Breast epithelium (tissue), 4 donors: ENCODE measurements at regions not wholly inside any gene's neighbourhood (a gene's known extent, or its start where the extent isn't known, plus 50 kb on each side); places are given as distances from the start of the nearest gene placed in this dataset.

Experiments used
- DNase-seq, 2 donors: peaks; one replicate each; pipeline ENCODE4 v3.0.0-alpha.2; 2019; ENCODE audit warnings: low spot score in 2 of 2
- H3K27ac ChIP-seq, 2 donors: fragments of 200-600 bp; sonication (generic) in 1 of 2; one replicate each; pipeline ENCODE4 v1.5.1; 2016 to 2019; ENCODE audit warnings: mild to moderate bottlenecking in 1 of 2
- H3K27me3 ChIP-seq, 2 donors: fragments of 200-600 bp; sonication (generic) in 1 of 2; one replicate each; pipeline versions ENCODE4 v1.5.1 to v1.6.0; 2017 to 2019; ENCODE audit warnings: control low read depth in 1 of 2, mild to moderate bottlenecking in 1 of 2
- H3K36me3 ChIP-seq: fragments of 200-600 bp; one replicate; pipeline ENCODE4 v1.5.1; 2019
- H3K4me1 ChIP-seq, 2 donors: fragments of 200-600 bp; sonication (generic); one replicate each; pipeline ENCODE4 v1.5.1; 2016 to 2019; ENCODE audit warnings: control low read depth in 1 of 2
- H3K4me3 ChIP-seq, 3 donors: fragments of 200-600 bp; sonication (generic); 1 replicate in 2 of 3; 2 replicates in 1 of 3; pipeline ENCODE4 v1.5.1; 2016 to 2019; ENCODE audit warnings: mild to moderate bottlenecking in 3 of 3, moderate library complexity in 2 of 3
- H3K9me3 ChIP-seq, 2 donors: fragments of 200-600 bp; sonication (generic) in 1 of 2; one replicate each; pipeline ENCODE4 v1.5.1; 2016 to 2019; ENCODE audit warnings: control low read depth in 1 of 2
- POLR2A ChIP-seq: fragments of 450-650 bp; IDR thresholded peaks from one replicate; pipeline ENCODE4 v1.6.1; 2016; ENCODE audit warnings: antibody characterized with exemption, mild to moderate bottlenecking, moderate library complexity
- POLR2AphosphoS5 ChIP-seq, 3 donors: sonication (generic); formaldehyde crosslinking; IDR thresholded peaks; one replicate each; pipeline ENCODE4 v1.6.1; 2017; ENCODE audit warnings: antibody characterized with exemption in 3 of 3
- intact Hi-C: fragments of 100-400 bp; cut with DNase I; formaldehyde crosslinking; loops from one replicate; pipeline ENCODE4 v1.15.1; 2023; ENCODE audit warnings: low total_unique reads
- TF ChIP-seq, protein P1 (sequence below), 3 donors: fragments of 450-650 bp; IDR thresholded peaks; one replicate each; pipeline ENCODE4 v1.5.1; 2016 to 2017; ENCODE audit warnings: antibody characterized with exemption in 3 of 3, mild to moderate bottlenecking in 3 of 3, moderate library complexity in 3 of 3

DNA sequence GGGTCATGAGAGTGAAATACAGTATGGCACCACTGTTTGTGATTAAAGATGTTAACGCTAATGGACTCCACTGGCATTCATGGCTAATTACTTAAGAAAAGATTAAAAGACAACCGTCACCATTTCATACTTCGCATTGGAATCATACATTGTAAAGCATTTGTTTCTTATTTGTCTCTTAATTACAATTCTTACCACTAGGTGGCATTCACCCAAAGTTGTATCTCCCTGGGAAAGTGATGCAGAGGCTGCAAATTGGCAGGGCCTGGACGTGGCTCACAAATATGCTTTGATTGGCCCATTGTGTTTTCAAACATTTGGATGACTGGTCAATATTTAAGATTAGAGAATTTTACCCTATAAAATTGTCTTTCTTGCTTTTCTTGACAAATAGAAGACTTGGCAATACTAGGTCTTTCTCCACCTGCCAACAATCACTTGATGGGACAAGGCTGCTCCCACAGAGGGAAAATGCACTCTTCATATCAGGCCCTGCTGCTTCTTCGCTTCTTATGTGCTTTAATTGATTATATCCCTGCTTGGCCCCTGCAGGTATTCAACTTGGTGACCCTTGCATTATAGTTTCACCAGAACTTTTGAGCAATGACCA lies 72.1 kb upstream of the STARD3NL start:
- TF ChIP-seq POLR2AphosphoS5 (IDR thresholded peaks at IDR 0.05) (no peak), POLR2A (no peak)
- TF ChIP-seq, protein P1, sequence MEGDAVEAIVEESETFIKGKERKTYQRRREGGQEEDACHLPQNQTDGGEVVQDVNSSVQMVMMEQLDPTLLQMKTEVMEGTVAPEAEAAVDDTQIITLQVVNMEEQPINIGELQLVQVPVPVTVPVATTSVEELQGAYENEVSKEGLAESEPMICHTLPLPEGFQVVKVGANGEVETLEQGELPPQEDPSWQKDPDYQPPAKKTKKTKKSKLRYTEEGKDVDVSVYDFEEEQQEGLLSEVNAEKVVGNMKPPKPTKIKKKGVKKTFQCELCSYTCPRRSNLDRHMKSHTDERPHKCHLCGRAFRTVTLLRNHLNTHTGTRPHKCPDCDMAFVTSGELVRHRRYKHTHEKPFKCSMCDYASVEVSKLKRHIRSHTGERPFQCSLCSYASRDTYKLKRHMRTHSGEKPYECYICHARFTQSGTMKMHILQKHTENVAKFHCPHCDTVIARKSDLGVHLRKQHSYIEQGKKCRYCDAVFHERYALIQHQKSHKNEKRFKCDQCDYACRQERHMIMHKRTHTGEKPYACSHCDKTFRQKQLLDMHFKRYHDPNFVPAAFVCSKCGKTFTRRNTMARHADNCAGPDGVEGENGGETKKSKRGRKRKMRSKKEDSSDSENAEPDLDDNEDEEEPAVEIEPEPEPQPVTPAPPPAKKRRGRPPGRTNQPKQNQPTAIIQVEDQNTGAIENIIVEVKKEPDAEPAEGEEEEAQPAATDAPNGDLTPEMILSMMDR (IDR thresholded peaks at IDR 0.05), result peak in 2 of 3 donors; percentile 48 to 59
- no peaks in the 10 kb centered on the region for H3K36me3 ChIP-seq

DNA sequence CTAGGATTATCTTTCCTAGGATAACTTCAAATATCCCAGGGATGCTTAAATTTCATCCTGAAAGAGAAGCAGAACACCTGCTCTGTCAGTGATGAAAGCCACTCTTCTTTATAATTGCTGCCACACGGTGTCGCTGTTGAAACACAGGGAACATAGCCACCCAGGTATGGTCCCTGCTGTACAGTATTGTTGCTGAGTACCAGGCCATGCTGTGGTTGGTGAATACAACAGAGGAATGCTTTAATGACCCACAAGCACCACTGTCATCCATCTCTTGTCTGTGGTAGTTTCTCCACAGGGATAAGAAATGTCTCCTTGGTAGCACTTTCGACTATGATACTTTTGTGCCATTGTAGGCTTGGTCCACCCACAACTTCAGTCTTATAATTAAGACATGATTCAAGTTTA lies 70.6 kb upstream of the STARD3NL start:
- TF ChIP-seq POLR2A, result no peak
- TF ChIP-seq, protein P1 (IDR thresholded peaks at IDR 0.05), result peak; percentile 29 to 52 (median 50)
- TF ChIP-seq POLR2AphosphoS5 (IDR thresholded peaks at IDR 0.05), result no peak
- Histone ChIP-seq H3K36me3 (no peaks in the 10 kb centered on the region), H3K27me3 (no peaks in the 10 kb centered on the region), H3K9me3 (no peaks in the 10 kb centered on the region), H3K4me1 (no peaks in the 10 kb centered on the region), H3K27ac (no peak overlapping the region), H3K4me3 (no peak overlapping the region)
- intact Hi-C loops, result loop anchor here (5.0 kb wide), 1 partner anchor 115 kb away; no protein-coding TSS in a partner anchor
- DNase-seq, result peak in 1 of 2 donors; percentile 30

More for the DNA sequence above, 72.1 kb upstream of the STARD3NL start:
- intact Hi-C loops, result loop anchor here (5.0 kb wide), 1 partner anchor 116 kb away; no protein-coding TSS in a partner anchor
- no peaks in the 10 kb centered on the region for H3K4me1 ChIP-seq
- no peaks in the 10 kb centered on the region for H3K9me3 ChIP-seq
- DNase-seq, result no peak
- H3K27me3 ChIP-seq, result no peaks in the 10 kb centered on the region
- no peak overlapping the region for H3K27ac ChIP-seq
- H3K4me3 ChIP-seq, result no peak overlapping the region

DNA sequence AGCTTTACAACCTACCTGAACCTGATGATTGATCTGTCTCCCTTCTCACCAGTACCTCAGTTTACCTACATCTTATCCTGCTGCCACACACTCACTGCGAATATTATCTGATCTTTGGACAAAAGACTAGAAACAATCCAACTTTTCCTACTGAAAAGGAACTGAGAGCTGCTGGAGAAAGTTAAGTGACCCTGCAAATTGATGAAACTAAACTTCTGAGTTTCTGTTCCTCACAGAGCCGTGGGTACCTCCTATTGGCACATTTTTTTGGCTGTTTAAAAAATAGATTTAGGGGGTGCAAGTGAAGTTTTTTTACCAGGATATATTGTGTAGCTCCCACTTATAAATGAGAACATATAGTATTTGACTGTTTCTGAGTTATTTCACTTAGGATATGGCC lies 66.0 kb upstream of the STARD3NL start:
- no peaks in the 10 kb centered on the region for H3K27me3 ChIP-seq
- intact Hi-C loops, result no loop called here
- no peaks in the 10 kb centered on the region for H3K4me1 ChIP-seq
- H3K36me3 ChIP-seq, result no peaks in the 10 kb centered on the region
- H3K4me3 ChIP-seq, result no peak overlapping the region
- no peak for DNase-seq
- H3K9me3 ChIP-seq, result no peaks in the 10 kb centered on the region
- TF ChIP-seq POLR2AphosphoS5 (IDR thresholded peaks at IDR 0.05), result no peak
- H3K27ac ChIP-seq, result no peak overlapping the region

DNA sequence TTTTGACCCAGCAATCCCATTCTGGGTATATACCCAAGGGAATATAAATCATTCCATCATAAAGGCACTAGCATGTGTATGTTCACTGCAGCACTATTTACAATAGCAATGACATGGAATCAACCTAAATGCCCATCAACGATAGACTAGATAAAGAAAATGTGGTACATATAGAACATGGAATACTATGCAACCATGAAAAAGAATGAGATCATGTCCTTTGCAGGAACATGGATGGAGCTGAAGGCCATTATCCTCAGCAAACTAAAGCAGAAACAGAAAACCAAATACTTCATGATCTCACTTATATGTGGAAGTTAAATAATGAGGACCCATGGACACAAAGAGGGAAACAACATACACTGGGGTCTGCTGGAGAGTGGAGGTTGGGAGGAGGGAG lies 58.0 kb upstream of the STARD3NL start:
- intact Hi-C loops, result no loop called here
- Histone ChIP-seq H3K4me3 (no peak overlapping the region), H3K4me1 (no peaks in the 10 kb centered on the region), H3K36me3 (no peaks in the 10 kb centered on the region), H3K9me3 (peaks cover 0 to 7% of the 10 kb centered on the region in 2 donors), H3K27me3 (no peaks in the 10 kb centered on the region), H3K27ac (no peak overlapping the region)
- DNase-seq, result no peak
- TF ChIP-seq POLR2AphosphoS5 (IDR thresholded peaks at IDR 0.05) (no peak), POLR2A (no peak)
- TF ChIP-seq, protein P1 (IDR thresholded peaks at IDR 0.05), result no peak

DNA sequence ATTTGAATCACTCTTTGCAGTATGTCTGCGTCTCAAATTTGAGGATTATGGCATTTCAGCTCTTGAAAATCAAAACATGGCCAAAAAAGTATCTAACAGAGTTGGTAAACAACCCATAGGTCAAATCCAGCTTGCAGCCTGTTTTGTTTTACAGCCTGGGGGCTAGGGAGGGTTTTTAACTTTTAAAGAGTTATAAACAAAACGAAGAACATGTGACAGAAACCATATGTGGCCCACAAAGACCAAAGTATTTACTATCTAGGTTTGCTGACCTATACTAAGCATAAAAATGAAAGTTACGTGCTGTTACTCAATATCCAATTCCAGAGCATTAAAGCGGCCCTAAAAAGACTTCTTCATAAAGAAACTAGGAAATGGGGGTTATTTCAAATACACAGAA lies 55.5 kb upstream of the STARD3NL start:
- Histone ChIP-seq H3K4me3 (no peak overlapping the region), H3K27me3 (no peaks in the 10 kb centered on the region), H3K27ac (no peak overlapping the region), H3K36me3 (no peaks in the 10 kb centered on the region), H3K9me3 (peaks cover 0 to 7% of the 10 kb centered on the region in 2 donors), H3K4me1 (no peaks in the 10 kb centered on the region)
- no peak for TF ChIP-seq POLR2AphosphoS5 (IDR thresholded peaks at IDR 0.05)
- TF ChIP-seq POLR2A, result no peak
- TF ChIP-seq, protein P1 (IDR thresholded peaks at IDR 0.05), result no peak
- intact Hi-C loops, result no loop called here
- no peak for DNase-seq
